Stomach (tissue), 4 donors: ENCODE measurements at regions not wholly inside any gene's neighbourhood (a gene's known extent, or its start where the extent isn't known, plus 50 kb on each side); places are given as distances from the start of the nearest gene placed in this dataset.

Experiments used
- POLR2A ChIP-seq, 4 donors: fragments of 450-650 bp; IDR thresholded peaks; one replicate each; pipeline ENCODE4 v1.6.1; 2016; ENCODE audit warnings: antibody characterized with exemption in 4 of 4, control low read depth in 2 of 4, mild to moderate bottlenecking in 1 of 4, moderate library complexity in 1 of 4
- TF ChIP-seq, protein P1 (sequence below), 7 experiments: fragments of 450-650 bp in 4 of 7; fragments of 200-600 bp in 3 of 7; sonication (generic) in 3 of 7; IDR thresholded peaks; one replicate each; pipeline ENCODE4 v1.5.1; 2016 to 2019; ENCODE audit warnings: antibody characterized with exemption in 7 of 7, control low read depth in 2 of 7, mild to moderate bottlenecking in 1 of 7

DNA sequence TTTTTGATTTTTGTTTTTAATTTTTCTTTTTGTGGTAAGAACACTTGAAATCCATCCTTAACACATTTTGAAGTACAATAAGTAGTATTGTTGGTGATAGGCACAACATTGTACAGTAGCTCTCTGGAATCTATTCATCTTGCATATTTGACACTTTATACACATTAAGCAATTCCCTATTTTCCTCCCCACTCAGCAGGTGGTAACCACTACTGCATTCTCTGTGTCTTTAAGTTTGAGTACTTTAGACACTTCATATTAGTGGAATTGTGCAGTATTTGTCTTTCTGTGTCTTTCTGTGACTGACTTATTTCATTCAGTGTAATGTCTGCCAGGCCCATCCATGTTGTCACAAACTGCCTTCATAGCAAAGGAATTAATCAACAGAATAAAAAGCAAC, 471.7 kb upstream of the CDH20 start:
- TF ChIP-seq POLR2A (IDR thresholded peaks at IDR 0.05) = no peak
- TF ChIP-seq, protein P1, sequence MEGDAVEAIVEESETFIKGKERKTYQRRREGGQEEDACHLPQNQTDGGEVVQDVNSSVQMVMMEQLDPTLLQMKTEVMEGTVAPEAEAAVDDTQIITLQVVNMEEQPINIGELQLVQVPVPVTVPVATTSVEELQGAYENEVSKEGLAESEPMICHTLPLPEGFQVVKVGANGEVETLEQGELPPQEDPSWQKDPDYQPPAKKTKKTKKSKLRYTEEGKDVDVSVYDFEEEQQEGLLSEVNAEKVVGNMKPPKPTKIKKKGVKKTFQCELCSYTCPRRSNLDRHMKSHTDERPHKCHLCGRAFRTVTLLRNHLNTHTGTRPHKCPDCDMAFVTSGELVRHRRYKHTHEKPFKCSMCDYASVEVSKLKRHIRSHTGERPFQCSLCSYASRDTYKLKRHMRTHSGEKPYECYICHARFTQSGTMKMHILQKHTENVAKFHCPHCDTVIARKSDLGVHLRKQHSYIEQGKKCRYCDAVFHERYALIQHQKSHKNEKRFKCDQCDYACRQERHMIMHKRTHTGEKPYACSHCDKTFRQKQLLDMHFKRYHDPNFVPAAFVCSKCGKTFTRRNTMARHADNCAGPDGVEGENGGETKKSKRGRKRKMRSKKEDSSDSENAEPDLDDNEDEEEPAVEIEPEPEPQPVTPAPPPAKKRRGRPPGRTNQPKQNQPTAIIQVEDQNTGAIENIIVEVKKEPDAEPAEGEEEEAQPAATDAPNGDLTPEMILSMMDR (IDR thresholded peaks at IDR 0.05) = no peak
